HG02973 (cell line): ENCODE measurements at regions not wholly inside any gene's neighbourhood (a gene's known extent, or its start where the extent isn't known, plus 50 kb on each side); places are given as distances from the start of the nearest gene placed in this dataset.

Experiments used
- ATAC-seq: cut with Tn5 transposase; IDR thresholded peaks from one replicate; pipeline ENCODE4 v1.9.1; 2021; ENCODE audit warnings: moderate library complexity; ENCODE audit not compliant: unreplicated experiment

DNA sequence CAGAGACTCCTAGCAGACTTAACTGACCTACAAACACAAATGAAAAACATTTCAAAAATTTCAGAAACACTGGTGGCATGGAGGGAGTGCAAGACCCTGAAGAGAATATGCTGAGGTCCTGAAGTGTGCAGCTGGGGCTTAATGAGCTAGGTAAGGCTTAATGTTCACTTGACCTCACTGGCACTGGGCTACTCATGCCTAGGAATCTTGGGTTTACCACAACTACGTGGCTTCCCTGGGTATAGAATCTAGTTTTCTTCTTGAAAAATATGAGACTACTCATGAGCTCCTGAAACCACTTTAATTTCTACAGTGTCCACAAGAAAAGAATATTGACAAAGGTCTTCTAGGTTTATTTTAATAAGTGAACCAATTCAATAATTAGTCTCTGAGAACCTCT is 139.8 kb downstream of the HNMT start:
- no peak for ATAC-seq

DNA sequence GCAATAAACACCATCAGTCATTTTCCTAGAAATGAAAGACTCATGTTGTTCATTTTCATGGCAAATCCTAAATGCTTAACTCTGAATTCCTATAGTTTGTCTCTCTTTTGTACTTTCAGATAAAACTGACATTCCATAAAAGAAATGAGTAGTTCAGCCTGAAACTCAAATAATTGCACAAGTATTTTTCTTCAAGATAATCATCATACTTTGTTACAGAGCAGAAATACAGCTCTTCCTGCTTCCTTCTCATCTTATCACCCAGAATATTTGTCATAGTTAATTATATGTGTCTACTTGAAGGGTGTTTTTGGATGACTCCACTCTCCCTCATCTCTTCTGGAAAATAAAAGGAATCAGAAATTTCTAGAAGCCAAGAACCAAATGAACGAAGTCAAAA is 141.1 kb downstream of the HNMT start:
- no peak for ATAC-seq

DNA sequence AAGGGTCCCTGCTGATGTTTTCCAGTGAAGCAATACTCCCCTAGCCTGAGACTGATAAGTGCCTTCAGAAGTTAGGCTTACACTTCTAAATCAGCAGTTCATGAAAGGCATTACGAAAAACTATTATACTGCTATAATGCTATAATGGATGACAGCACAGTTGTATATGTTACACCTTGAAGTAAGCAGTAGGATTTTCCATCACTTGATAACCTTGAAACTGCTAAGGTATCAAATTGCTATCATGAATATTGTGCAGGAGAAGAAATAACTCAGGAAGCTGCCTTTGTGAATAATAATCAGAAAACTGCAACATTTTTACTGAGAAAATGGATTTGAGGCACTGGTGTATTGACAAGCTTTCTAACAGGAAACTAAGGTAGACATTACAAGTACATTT is 142.3 kb downstream of the HNMT start:
- ATAC-seq: no peak

DNA sequence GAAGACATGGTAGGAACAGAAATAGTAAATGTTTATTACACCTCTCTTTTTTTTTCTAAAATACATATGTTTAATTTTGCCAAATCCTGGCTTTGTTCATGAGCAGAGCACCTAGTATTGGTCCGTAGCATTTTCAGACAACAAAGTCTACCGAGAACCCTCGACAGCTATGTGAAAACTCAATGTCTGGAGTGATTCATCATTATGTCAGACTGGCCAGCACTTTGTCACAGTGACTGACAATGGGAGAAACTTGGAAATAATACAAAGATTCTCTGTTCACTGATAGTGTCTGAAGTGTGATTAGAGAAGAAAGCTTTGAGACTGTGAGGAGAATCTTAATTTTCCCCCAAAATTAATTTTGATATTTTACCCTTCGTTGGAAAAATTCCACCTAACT is 143.0 kb downstream of the HNMT start:
- ATAC-seq: no peak

DNA sequence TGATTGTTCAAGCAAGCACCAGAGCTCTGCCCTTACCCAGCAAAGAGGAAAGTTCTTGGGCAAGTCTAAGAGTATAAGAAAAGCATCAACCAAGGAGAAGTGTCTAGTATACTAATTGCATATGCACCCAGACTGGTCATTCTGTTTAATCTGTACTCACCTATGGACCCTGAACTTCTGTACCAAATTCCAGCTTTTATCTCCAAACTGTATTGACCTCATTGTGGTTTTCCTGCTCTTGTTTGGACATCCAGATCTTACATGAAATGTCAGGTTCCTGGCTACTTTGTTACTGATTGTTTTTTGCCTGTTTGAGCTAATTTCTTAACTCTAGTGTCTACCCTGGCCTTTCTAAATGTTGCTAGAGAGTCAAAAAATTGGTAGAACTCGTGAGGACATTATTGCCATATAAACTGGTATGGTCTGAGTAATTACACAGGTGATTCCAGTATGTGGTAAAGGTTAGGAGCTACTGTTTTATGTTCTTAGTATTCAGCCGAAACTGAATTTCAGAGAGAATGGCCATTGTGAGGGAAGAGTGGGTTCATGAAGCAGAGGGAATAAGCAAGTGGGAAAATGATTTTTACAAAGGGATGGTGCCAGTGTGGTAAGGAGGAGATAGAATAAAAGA is 146.3 kb downstream of the HNMT start:
- ATAC-seq: no peak

DNA sequence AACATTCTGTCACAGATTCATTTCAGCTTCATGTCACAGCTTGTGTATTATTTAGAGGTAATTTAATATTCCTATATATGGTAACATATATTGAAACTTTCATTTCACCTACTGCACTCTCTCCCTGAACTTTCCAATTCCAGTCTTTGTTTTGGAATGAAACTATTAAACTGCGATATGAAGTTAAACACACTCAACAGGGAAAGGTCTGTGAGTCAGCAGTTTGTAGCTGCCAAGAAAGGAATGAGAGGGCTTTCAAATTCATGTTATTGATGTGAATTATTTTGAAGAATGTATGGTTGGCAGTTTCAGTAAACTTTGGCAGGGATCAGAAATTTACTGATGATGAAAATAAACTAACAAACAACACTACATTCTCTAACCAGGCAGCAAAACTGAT is 148.3 kb downstream of the HNMT start:
- ATAC-seq: no peak

DNA sequence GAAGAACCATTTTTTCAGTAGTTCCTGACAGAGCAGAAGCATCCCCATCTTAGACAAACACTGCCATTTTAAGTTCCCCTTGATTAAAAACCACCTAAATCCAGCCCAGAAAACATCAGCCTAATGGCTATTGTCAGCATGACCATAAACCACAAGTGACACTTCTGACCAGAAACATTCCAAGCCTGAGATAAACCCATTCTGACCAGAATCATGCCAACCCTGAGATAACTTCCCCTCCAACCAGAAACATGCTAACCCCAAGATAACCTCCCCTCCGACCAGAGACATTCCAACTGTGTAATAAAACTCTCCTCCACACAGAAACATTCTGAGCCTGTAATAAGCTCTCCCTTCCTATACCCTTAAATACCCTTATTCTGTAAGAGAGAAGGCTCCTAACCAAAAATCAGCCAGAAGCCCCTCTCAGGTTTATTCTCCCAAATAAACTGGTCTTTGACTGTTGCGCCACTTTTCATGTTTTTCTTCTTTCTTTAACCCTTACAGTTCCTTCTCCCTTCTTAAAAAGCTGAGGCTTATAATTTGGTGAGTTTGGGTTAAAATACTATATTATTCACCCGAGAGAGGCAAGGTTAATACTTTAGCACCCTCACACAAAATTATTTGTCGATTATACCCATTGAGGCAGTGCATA is 149.7 kb downstream of the HNMT start:
- ATAC-seq: no peak

DNA sequence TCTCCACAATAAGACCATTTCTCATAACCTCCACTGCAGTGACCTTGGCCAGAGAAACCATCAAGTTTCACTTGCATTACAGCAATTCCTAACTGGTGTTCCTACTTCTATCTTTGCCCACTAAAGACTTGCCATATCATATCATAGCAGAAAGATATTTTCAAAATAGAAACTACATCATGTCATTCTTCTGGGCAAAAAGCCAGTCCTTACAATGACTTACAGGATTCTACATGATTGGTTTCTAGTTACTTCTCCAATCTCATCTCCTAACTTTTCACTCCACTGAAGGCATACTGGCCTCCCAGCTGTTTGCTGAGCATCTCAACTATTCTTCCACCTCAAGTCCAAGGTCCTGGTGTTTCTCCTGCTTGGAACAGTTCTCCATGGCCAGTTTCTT is 151.4 kb downstream of the HNMT start:
- ATAC-seq: no peak

DNA sequence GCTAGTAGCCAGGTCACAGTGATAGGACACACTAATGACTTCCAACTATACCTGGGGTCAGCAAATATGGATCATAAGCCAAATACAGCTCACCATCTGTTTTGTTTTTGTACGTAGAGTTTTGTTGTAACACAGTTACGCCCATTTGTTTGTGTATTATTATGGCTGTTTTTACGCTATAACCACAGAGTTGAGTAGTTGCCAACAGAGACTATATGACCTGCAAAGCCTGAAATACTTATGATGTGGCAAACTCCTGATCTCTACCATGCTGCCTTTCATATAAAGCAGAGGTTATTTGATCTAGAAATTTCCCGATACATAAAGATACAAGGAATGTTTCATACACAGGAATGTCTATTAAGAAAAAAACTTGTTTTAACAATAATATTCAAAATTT is 152.2 kb downstream of the HNMT start:
- ATAC-seq: no peak

DNA sequence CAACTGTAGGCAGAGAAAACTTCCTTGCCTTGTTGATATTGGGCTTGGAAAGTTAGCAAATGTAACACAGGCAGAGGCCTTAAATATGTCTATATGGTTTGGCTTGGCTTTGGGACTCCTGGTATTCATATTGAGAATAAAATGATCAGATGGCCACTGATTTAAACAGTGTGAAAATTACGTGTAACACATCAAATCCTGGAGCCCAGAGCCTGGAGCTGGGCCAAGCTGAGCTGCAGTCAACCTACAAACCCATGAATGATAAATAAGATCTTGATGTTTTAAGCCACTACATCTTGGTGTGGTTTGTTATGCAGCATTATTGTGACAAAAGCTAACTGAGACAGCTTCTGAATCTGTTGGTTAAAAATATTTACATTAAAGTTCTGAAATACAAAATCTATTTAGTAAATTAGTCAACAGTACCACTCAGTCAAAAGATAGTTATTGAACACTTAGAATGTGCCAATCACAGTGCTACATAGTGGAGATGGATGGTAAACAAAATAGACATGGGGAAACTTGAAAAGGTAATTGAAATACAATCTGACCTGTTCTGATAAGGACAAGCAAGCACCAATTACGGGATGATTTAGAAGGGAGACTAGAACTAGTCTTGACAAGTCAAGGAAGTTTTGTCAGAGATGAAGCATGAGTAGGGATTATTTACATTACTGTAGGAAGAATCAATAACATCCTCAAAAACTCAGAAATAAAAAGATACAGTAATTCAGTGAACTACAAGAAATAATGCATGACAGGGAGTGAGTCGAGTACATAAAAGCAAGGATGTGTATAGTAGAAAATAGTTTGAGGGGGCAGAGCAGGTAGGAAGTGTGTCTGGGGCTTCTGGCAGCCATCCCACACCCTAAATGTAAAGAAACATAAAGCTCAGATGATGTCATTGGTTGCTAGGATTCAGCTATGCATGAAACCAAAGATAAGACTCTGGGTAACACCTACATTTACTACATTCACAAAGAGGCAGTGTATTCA is 157.7 kb downstream of the HNMT start:
- no peak for ATAC-seq

DNA sequence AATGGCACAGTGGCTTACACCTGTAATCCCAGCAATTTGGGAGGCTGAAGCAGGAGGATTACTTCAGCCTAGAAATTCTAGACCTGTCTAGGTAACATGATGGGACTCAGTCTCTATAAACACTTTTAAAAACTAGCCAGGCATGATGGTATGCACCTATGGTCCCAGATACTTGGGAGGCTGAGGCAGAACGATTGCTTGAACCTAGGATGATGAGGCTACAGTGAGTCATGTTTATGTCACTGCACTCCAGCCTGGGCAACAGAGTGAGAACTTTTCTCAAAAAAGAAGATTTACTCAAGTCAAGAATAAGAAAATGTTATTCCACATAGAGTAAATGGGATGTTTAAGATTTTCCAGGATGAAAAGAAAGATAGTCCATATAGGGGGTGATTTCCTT is 158.6 kb downstream of the HNMT start:
- ATAC-seq: no peak

DNA sequence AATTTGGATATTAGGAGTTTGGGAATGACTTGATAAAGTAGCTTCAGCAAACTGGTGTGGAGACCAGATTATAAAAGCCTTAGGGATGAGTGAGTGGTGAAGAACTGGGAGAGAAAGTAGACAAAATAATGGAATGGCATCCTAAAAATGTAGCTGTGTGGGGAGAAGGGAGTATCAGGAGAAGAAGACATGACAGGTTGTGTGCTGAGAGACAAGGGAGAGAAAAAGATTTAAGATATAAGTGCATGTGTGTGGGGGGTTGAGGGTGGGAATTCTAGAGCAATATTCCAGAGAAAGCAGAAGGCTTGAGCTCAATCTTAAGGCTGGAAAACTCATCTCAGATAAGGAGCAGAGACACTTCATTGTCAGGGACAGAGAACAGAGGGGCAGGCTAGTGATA is 159.5 kb downstream of the HNMT start:
- ATAC-seq: no peak

DNA sequence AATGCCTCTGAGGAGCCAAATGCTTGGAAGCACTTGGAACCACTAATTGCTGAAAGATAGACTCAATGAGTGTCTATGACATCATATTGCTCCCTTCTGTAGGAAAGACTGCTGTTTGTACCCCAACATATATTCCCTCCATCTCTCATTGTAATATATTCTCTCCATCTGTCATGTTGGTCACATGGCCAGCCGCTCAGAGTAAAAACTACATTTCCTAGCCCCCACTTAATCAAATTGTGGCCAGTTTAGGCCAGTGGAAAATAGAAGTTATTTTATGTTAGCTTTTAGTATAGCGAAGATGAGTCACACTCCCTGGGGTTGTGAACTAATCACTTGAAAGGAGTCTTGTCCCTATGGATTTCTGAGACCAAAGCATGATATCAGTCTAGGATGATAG is 160.2 kb downstream of the HNMT start:
- ATAC-seq: no peak

DNA sequence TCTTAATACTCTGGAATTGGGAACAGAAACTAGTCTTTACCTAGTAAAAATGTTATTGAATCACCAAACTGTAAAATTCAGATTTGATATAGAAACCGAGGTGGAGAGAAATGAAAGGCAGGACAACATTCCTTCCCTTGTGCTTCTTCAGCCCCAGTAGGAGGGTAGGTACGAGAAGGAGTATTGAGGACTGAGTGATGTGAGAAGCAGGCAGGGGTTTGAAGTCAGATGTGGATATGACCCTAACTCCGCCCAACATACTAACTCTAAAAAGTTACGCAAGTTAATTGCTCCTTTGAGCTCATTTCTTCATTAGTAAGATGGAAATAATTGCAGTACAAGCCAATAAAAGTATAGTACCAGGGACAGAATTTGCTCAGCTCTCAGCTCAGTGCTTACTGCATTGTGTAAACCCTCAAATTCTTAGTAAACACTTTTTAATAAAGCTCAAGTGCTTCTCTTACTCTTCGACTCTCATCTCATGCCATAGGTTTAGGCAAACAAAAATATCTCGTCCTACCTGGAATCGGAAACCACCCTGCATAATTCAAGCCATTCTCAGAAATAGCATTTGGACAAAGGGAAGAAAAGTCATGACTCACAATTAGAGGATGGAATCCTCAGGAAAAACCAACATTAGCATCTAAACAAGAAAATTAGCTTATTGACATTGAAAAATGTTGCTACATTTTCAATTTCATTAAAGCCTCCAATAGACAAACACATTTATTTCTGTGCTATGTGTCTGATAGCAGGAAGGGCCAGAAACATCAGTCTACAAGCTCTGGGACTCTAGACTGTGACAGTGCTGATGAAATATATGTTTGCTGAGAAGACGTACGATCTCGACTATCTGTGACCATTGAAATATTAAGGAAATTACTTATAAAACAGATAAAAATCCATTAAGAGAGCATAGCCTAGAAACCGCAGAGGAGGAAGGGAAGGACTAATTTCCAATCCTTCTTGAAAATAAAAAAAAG is 161.3 kb downstream of the HNMT start:
- no peak for ATAC-seq

DNA sequence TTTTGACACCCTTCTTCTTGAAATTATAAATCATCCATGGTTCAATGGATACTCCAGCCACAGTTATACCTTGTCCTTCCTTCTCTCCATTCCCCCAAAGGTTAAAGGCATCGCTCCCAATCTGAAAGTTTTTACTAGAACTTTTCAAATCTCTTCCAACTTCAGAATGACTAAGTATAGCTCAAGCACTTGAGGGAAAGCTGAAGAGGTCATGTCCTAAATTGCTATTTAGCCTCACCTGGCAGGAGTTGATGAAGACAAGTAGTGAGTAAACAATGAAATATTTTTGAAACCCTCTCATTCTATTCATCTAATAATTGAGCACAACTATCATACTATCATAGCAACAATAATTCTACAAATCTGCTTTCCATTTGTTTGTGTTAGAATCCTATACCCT is 167.8 kb downstream of the HNMT start:
- ATAC-seq: no peak

DNA sequence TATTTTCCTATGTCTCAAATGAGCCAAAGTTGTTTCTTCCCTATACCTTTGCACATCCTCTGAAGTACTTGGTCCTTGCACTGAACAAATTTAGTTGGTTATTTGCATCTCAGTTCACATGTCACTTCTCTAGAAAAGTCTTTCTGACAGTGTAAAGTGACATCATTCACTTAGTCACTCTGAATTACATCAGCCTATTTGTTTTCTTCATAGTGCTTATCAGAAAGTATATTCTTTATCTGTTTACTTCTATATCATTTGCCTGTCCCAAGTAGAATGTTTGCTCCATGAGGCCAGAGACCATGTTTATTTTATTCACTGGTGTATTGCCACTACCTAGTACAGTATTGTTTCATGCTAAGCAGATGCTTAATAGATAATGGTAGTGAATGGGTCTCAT is 173.7 kb downstream of the HNMT start:
- ATAC-seq: no peak

DNA sequence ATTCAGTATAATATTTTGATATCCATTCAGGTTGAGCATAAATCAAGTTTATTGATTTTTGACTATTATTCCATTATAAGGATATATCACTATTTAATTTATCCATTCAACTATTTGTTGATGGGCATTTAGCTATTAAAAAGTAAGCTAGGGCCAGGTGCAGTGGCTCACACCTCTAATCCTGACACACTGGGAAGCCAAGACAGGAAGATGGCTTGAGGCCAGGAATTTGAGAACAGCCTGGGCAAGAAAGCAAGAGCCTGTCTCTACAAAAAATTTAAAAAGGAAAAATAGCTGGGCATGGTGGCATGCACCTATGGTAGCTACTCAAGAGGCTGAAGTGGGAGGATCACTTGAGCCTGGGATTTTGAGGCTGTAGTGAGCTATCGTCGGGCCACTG is 183.5 kb downstream of the HNMT start:
- ATAC-seq: no peak

DNA sequence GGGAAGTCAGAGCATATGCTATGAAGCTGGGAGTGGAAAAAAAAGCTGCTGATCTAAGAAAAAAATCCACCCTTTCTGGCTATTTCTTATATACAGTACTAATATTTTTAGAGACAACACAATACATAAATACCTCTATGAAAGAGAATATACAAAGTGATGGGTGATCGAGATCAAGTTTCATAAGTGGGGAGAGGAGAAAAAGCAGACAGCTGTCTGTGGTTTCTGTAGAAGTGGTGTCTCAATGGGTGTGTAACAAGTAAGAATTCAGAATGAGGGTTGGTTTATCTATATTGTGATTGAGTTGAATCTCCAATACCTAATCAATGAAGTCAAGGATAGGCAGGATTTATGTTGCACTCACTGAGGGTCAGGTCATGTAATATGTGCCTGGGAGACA is 191.0 kb downstream of the HNMT start:
- no peak for ATAC-seq

DNA sequence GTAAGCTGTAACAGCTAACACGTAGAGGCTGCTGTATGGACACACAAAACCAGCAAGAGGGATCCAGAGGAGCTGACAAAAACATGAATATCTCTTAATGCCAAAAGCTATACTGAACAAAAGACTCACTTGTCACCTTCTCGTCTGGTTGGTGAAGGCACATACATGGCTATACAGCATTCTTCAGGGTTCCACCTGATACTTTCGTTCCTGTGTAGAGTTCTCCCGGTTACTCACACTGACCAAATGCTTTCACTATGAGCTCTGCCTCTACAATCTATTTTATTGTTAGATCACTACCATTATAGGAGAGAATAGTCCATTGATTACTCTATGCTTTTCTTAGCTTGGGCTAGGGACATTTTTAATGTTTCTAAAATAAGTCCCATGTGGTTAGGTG is 193.1 kb downstream of the HNMT start:
- no peak for ATAC-seq

DNA sequence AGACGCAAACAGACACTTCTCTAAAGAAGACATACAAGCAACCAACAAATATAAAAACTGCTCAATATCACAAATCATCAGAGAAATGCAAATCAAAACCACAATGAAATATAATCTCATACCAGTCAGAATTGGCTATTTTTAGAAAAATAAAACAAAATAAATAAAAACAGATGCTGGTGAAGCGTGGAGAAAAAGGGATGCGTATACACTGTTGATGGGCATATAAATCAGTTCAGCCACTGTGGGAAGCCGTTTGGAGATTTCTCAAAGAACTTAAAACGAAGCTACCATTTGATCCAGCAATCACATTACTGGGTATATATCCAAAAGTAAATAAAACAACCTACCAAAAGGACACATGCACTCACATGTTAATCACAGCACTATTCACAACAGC is 206.2 kb downstream of the HNMT start:
- no peak for ATAC-seq

DNA sequence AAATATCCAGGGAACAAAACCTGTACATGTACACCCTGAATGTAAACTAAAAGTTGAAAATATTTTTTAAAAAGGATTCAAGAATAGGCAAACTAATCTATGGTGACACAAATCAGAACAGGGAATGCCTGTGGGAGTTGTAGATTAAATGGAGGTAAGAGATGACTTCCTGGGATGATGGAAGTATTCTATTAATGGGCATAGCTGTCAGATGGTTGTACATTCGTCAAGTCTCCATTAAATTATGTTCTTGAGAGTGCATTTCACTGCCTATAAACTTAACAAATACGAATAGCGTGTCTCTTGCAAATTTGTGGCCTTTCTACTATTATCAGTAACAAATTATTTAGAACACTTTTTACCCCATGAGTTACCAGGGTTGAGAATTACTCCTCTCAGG is 207.0 kb downstream of the HNMT start:
- ATAC-seq: no peak
